GM19328 (cell line): ENCODE measurements at regions not wholly inside any gene's neighbourhood (a gene's known extent, or its start where the extent isn't known, plus 50 kb on each side); places are given as distances from the start of the nearest gene placed in this dataset.
"Not testable (repeated sequence)": the region's sequence is repeated elsewhere in the genome, so short reads cannot be mapped to it uniquely, and the experiment has no call there.

ENCODE experiments used
- ATAC-seq: cut with Tn5 transposase; IDR thresholded peaks from one replicate; pipeline ENCODE4 v1.9.1; 2021; ENCODE audit warnings: mild to moderate bottlenecking, moderate library complexity; ENCODE audit not compliant: unreplicated experiment

- ATAC-seq: not testable (repeated sequence)
Measured at GRCh38 chr2:131858197-131858596, 303.6 kb downstream of the ANKRD30BL start.
